Tibial artery (tissue), 4 donors: ENCODE measurements at regions not wholly inside any gene's neighbourhood (a gene's known extent, or its start where the extent isn't known, plus 50 kb on each side); places are given as distances from the start of the nearest gene placed in this dataset.

ENCODE experiments used
- DNase-seq, 2 donors: peaks; one replicate each; pipeline ENCODE4 v3.0.0-alpha.2; 2019
- H3K27ac ChIP-seq, 2 donors: fragments of 200-600 bp; sonication (generic) in 1 of 2; 1 replicate in 1 of 2; 2 replicates in 1 of 2; pipeline ENCODE4 v1.5.1; 2018 to 2019; ENCODE audit warnings: mild to moderate bottlenecking in 1 of 2
- H3K27me3 ChIP-seq, 2 donors: fragments of 200-600 bp; sonication (generic) in 1 of 2; one replicate each; pipeline versions ENCODE4 v1.5.1 to v1.6.0; 2016 to 2019
- H3K36me3 ChIP-seq, 3 donors: fragments of 200-600 bp; sonication (generic) in 2 of 3; one replicate each; pipeline ENCODE4 v1.5.1; 2016 to 2019; ENCODE audit warnings: mild to moderate bottlenecking in 2 of 3
- H3K4me1 ChIP-seq, 4 donors: fragments of 200-600 bp; sonication (generic) in 2 of 4; 1 replicate in 3 of 4; 2 replicates in 1 of 4; pipeline ENCODE4 v1.5.1; 2016 to 2019
- H3K4me3 ChIP-seq, 2 donors: fragments of 200-600 bp; sonication (generic) in 1 of 2; 1 replicate in 1 of 2; 2 replicates in 1 of 2; pipeline ENCODE4 v1.5.1; 2018 to 2019; ENCODE audit warnings: mild to moderate bottlenecking in 2 of 2
- H3K9me3 ChIP-seq, 3 donors: fragments of 200-600 bp; sonication (generic) in 1 of 3; one replicate each; pipeline ENCODE4 v1.5.1; 2016 to 2019
- intact Hi-C: fragments of 100-400 bp; cut with DNase I; formaldehyde crosslinking; loops from one replicate; pipeline ENCODE4 v1.15.0; 2023; ENCODE audit warnings: low total_unique reads
- TF ChIP-seq, protein P1 (sequence below), 2 experiments: fragments of 200-600 bp in 1 of 2; fragments of 450-650 bp in 1 of 2; IDR thresholded peaks; one replicate each; pipeline ENCODE4 v1.5.1; 2017 to 2019; ENCODE audit warnings: antibody characterized with exemption in 2 of 2, mild to moderate bottlenecking in 1 of 2, moderate library complexity in 1 of 2

DNA sequence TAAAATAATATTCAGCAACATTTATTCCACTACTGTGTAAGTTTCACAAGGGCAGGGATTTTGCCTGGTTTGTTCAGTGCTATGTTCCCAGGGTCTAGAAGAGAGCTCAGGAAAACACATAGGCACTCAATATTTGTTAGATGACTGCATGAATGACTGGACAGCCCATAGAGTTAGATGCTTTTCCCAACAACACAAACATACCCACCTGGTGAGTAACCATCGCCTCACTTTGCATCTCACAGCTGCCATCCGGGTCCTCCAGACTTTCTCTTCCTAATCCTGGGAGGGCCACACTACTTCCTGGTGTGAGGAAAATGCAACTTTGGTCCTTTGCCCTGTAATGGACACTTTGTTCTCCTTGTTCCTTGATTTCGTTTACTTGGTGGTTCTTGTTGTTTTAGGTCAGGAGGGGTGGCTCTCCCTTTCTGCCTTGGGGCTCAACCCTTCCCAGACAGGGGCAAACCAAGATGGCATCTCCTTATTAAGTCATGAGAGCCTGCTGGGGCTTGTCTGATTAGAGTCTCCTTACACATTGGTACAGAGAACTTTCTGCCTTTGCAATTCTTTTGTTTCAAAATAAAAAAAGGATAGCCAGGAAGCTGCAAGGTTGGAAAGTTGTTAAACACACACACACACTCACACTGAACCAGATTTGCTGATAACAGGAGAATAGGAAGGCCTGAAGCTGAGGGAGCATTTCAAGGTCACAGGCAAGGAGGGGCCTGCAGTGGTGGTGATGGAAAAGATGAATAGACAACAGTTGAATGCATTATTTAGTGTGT, 190.6 kb downstream of the MID1IP1 start:
- TF ChIP-seq, protein P1, sequence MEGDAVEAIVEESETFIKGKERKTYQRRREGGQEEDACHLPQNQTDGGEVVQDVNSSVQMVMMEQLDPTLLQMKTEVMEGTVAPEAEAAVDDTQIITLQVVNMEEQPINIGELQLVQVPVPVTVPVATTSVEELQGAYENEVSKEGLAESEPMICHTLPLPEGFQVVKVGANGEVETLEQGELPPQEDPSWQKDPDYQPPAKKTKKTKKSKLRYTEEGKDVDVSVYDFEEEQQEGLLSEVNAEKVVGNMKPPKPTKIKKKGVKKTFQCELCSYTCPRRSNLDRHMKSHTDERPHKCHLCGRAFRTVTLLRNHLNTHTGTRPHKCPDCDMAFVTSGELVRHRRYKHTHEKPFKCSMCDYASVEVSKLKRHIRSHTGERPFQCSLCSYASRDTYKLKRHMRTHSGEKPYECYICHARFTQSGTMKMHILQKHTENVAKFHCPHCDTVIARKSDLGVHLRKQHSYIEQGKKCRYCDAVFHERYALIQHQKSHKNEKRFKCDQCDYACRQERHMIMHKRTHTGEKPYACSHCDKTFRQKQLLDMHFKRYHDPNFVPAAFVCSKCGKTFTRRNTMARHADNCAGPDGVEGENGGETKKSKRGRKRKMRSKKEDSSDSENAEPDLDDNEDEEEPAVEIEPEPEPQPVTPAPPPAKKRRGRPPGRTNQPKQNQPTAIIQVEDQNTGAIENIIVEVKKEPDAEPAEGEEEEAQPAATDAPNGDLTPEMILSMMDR (IDR thresholded peaks at IDR 0.05), result no peak
- DNase-seq, result no peak
- Histone ChIP-seq H3K4me3 (no peak overlapping the region), H3K9me3 (no peaks in the 10 kb centered on the region), H3K27ac (no peak overlapping the region), H3K4me1 (no peaks in the 10 kb centered on the region), H3K36me3 (no peaks in the 10 kb centered on the region), H3K27me3 (no peaks in the 10 kb centered on the region)
- intact Hi-C loops, result no loop called here

GRCh38 chrX:38992441-38993096, 191.3 kb downstream of the MID1IP1 start:
- intact Hi-C loops, result no loop called here
- TF ChIP-seq, protein P1 (IDR thresholded peaks at IDR 0.05), result no peak
- no peak overlapping the region for H3K4me3 ChIP-seq
- no peak overlapping the region for H3K27ac ChIP-seq
- no peaks in the 10 kb centered on the region for H3K9me3 ChIP-seq
- H3K27me3 ChIP-seq, result no peaks in the 10 kb centered on the region
- DNase-seq, result no peak
- H3K4me1 ChIP-seq, result no peaks in the 10 kb centered on the region
- H3K36me3 ChIP-seq, result no peaks in the 10 kb centered on the region

DNA sequence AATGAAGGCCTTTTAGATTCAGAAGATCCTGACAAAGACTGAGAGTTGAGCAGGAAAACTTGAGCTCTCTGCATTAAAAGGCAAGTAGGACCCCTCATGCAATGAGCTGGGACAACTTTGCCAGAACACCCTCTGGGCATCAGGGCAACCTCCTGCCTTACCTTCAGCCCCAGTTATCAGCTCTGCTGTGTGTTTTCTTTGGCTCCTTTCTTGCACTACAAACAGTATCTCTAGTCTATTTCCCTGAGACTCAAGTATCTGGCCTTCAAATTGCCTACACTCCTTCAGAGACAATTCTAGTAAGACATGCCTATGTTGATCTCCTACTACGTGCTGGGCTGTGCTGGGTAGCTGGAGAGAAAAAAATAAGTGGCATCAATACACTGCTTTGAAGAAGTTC, 192.2 kb downstream of the MID1IP1 start:
- Histone ChIP-seq H3K36me3 (no peaks in the 10 kb centered on the region), H3K27ac (no peak overlapping the region), H3K4me3 (no peak overlapping the region), H3K27me3 (no peaks in the 10 kb centered on the region), H3K9me3 (no peaks in the 10 kb centered on the region), H3K4me1 (no peaks in the 10 kb centered on the region)
- TF ChIP-seq, protein P1 (IDR thresholded peaks at IDR 0.05), result no peak
- intact Hi-C loops, result no loop called here
- DNase-seq, result no peak

DNA sequence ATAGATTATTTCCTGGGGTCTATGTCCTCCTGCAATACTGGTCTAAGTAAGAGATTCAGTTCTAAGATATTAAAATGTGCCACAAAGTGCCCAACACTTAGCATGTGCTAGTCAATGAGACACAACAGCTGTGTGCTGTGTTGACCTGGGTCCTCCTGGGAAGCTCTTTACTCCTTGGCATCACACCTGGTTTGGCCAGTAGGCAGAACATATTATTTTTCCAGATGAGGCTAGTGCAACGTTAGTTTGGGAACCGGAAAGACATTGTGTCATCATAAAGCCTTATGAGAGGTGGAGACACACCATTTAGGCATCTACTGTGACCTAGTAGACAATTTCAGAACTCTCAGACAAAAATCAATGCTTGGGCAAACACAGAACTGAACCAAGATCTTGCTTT, 197.8 kb downstream of the MID1IP1 start:
- no peak overlapping the region for H3K4me3 ChIP-seq
- H3K36me3 ChIP-seq, result no peaks in the 10 kb centered on the region
- TF ChIP-seq, protein P1 (IDR thresholded peaks at IDR 0.05), result no peak
- H3K27ac ChIP-seq, result no peak overlapping the region
- no peaks in the 10 kb centered on the region for H3K27me3 ChIP-seq
- no peak for DNase-seq
- no peaks in the 10 kb centered on the region for H3K9me3 ChIP-seq
- H3K4me1 ChIP-seq, result no peaks in the 10 kb centered on the region
- intact Hi-C loops, result no loop called here

GRCh38 chrX:38999967-39000745, 198.9 kb downstream of the MID1IP1 start:
- Histone ChIP-seq H3K27me3 (no peaks in the 10 kb centered on the region), H3K9me3 (no peaks in the 10 kb centered on the region), H3K27ac (no peak overlapping the region), H3K4me3 (no peak overlapping the region), H3K36me3 (no peaks in the 10 kb centered on the region), H3K4me1 (no peaks in the 10 kb centered on the region)
- intact Hi-C loops, result no loop called here
- TF ChIP-seq, protein P1 (IDR thresholded peaks at IDR 0.05), result no peak
- DNase-seq, result no peak
